ENCODE measurements at regions not wholly inside any gene's neighbourhood (a gene's known extent, or its start where the extent isn't known, plus 50 kb on each side); places are given as distances from the start of the nearest gene placed in this dataset.

- TF ChIP-seq POLR2A (IDR thresholded peaks at IDR 0.05) (no peak), CTCF (IDR thresholded peaks at IDR 0.05) (no peak), POLR2AphosphoS5 (IDR thresholded peaks at IDR 0.05) (no peak)
Observed at GRCh38 chr3:117444175-117444574, 734.6 kb downstream of the TUSC7 start.
